Endothelial cell of umbilical vein (primary cell): ENCODE measurements at regions not wholly inside any gene's neighbourhood (a gene's known extent, or its start where the extent isn't known, plus 50 kb on each side); places are given as distances from the start of the nearest gene placed in this dataset.
"Not testable (repeated sequence)": the region's sequence is repeated elsewhere in the genome, so short reads cannot be mapped to it uniquely, and the experiment has no call there.

Experiments used
- BruUV-seq: library from RNA; stranded (reverse); fragments of 400-500 nt; replicated peaks from 2 replicates; lab custom pipeline; 2021; lab: Mats Ljungman, UMichigan
- CTCF ChIA-PET: fragments of 300-600, 350-600 bp; sonication (Branson Sonifier 250); formaldehyde crosslinking; loops from one replicate; lab custom pipeline; 2021; ENCODE audit warnings: antibody characterized with exemption, inconsistent platforms; lab: Charles Lee
- POLR2A ChIA-PET: fragments of 300-600, 350-600 bp; sonication (Branson Sonifier 250); formaldehyde crosslinking; loops from one replicate; lab custom pipeline; 2021; ENCODE audit warnings: antibody characterized with exemption, inconsistent platforms; lab: Charles Lee
- DNase-seq: peaks from one replicate; pipeline ENCODE4 v3.0.0-alpha.2; 2011; ENCODE audit warnings: low read depth, low spot score
- FAIRE-seq: peaks from 2 replicates; lab custom pipeline; 2011; peaks lifted over from hg19 to GRCh38; lab: Jason Lieb, UNC
- H2AFZ ChIP-seq: 2 replicates; pipeline ENCODE4 v1.6.0; 2012; ENCODE audit warnings: low read depth, low read length, control low read depth, inconsistent platforms
- H3K27ac ChIP-seq: 2 replicates; pipeline ENCODE4 v1.5.1; 2011; ENCODE audit warnings: low read depth, mild to moderate bottlenecking, control low read depth, low read length, moderate library complexity; ENCODE audit not compliant: insufficient read depth
- H3K27me3 ChIP-seq, 2 experiments: 2 replicates each; pipeline versions ENCODE4 v1.6.0 to v1.6.1; 2011; ENCODE audit warnings: low read length in 2 of 2, mixed read lengths in 1 of 2; ENCODE audit not compliant: control insufficient read depth in 2 of 2, insufficient read depth in 2 of 2
- H3K36me3 ChIP-seq, 2 experiments: 2 replicates in 1 of 2; 3 replicates in 1 of 2; pipeline ENCODE4 v1.5.1; 2011; ENCODE audit warnings: low read length in 2 of 2, mild to moderate bottlenecking in 1 of 2, moderate library complexity in 1 of 2; ENCODE audit not compliant: control insufficient read depth in 2 of 2, insufficient read depth in 2 of 2; ENCODE audit errors: extremely low read depth in 1 of 2
- H3K4me1 ChIP-seq: 3 replicates; pipeline ENCODE4 v1.5.1; 2011; ENCODE audit warnings: mild to moderate bottlenecking, low read length; ENCODE audit not compliant: control insufficient read depth, insufficient read depth; ENCODE audit errors: extremely low read depth
- H3K4me2 ChIP-seq: 2 replicates; pipeline ENCODE4 v1.6.1; 2011; ENCODE audit warnings: low read length, control low read depth, mixed read lengths; ENCODE audit not compliant: insufficient read depth
- H3K4me3 ChIP-seq, 3 experiments: fragments of 200-600 bp in 1 of 3; sonication (generic), shearing (Covaris generic) in 1 of 3; replicated peaks in 1 of 3; 2 replicates each; pipeline ENCODE4 v1.5.1; 2011 to 2016; ENCODE audit warnings: control low read depth in 3 of 3, low read length in 3 of 3, mild to moderate bottlenecking in 2 of 3, inconsistent platforms in 1 of 3, low read depth in 1 of 3, moderate library complexity in 1 of 3; ENCODE audit not compliant: insufficient read depth in 1 of 3
- H3K79me2 ChIP-seq: 2 replicates; pipeline ENCODE4 v1.6.0; 2012; ENCODE audit warnings: low read length, inconsistent platforms; ENCODE audit not compliant: control insufficient read depth, insufficient read depth
- H3K9ac ChIP-seq: replicated peaks from 2 replicates; pipeline ENCODE3; 2011; ENCODE audit warnings: low read length, control low read depth; ENCODE audit not compliant: insufficient read depth; ENCODE audit errors: extremely low read depth
- H3K9me1 ChIP-seq: replicated peaks from 3 replicates; pipeline ENCODE4 v1.6.0; 2011; ENCODE audit warnings: mild to moderate bottlenecking, low read length; ENCODE audit not compliant: control insufficient read depth, insufficient read depth; ENCODE audit errors: extremely low read depth
- H3K9me3 ChIP-seq: replicated peaks from 2 replicates; pipeline ENCODE4 v1.5.1; 2012; ENCODE audit warnings: low read length, inconsistent platforms; ENCODE audit not compliant: control insufficient read depth, insufficient read depth
- H4K20me1 ChIP-seq: replicated peaks from 2 replicates; pipeline ENCODE3; 2011; ENCODE audit warnings: mild to moderate bottlenecking, low read length; ENCODE audit not compliant: control insufficient read depth, insufficient read depth; ENCODE audit errors: extremely low read depth
- FOS ChIP-seq: IDR thresholded peaks from 2 replicates; pipeline ENCODE4 v1.6.1; 2011; ENCODE audit warnings: mild to moderate bottlenecking, low read length, moderate library complexity, borderline replicate concordance; ENCODE audit not compliant: insufficient read depth
- GATA2 ChIP-seq: IDR thresholded peaks from 2 replicates; pipeline ENCODE4 v1.7.0; 2011; ENCODE audit warnings: low read depth, mild to moderate bottlenecking, moderate library complexity, mixed read lengths, low read length; ENCODE audit not compliant: insufficient read length, insufficient read depth
- JUN ChIP-seq: IDR thresholded peaks from 2 replicates; pipeline ENCODE4 v1.6.1; 2011; ENCODE audit warnings: borderline replicate concordance, low read depth; ENCODE audit not compliant: insufficient read length, insufficient read depth
- MYC ChIP-seq: IDR thresholded peaks from one replicate; pipeline ENCODE4 v1.6.1; 2011; ENCODE audit warnings: mild to moderate bottlenecking, low read depth, low read length
- POLR2A ChIP-seq: IDR thresholded peaks from 2 replicates; pipeline ENCODE4 v1.6.1; 2012; ENCODE audit warnings: low read depth, mild to moderate bottlenecking, control low read depth, low read length
- POLR2AphosphoS5 ChIP-seq: IDR thresholded peaks from 2 replicates; pipeline ENCODE4 v1.6.1; 2012; ENCODE audit warnings: low read depth, mild to moderate bottlenecking, control low read depth, low read length, moderate library complexity; ENCODE audit not compliant: insufficient read depth
- dilution Hi-C: fragments of 300-500 bp; cut with MboI; formaldehyde crosslinking; loops from one replicate; pipeline ENCODE4 v1.15.0; 2019; ENCODE audit warnings: low sequenced_read_pairs; ENCODE audit not compliant: extremely low pct_ligation_motif_present
- intact Hi-C: fragments of 100-400 bp; cut with micrococcal nuclease; formaldehyde crosslinking; loops from one replicate; pipeline ENCODE4 v1.10.0; 2022
- TF ChIP-seq, protein P1 (sequence below), 2 donors: IDR thresholded peaks; 1 replicate in 1 of 2; 2 replicates in 1 of 2; pipeline ENCODE4 v1.5.1; 2011; ENCODE audit warnings: low read length in 2 of 2, mild to moderate bottlenecking in 2 of 2, moderate library complexity in 2 of 2, control low read depth in 1 of 2, inconsistent platforms in 1 of 2, low read depth in 1 of 2; ENCODE audit not compliant: insufficient read depth in 1 of 2; ENCODE audit errors: extremely low read depth in 1 of 2

DNA sequence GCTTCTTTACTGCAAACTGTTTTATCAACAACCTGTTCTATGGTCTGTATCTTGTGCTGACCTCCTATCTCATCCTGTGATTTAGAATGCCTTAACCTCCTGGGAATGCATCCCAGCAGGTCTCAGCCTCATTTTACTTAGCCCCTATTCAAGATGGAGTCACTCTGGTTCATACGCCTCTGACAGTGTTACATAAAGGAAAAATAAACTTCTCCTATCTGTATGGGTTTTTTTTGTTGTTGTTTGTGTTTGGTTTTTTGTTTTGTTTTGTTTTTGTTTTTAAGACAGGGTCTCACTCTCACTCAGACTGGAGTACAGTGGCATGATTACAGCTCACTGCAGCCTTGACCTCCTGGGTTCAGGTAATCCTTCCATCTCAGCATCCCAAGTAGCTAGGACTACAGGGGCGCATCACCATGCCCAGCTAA, 62.1 kb downstream of the RESF1 start:
- DNase-seq (no peak), FAIRE-seq (no peak)
- peaks cover 0 to 2% of the 10 kb centered on the region in 2 experiments for H3K27me3 ChIP-seq
- CTCF ChIA-PET, result no interaction called here
- no peak overlapping the region for H3K4me3 ChIP-seq
- POLR2A ChIA-PET, result interaction anchor here (0.5 kb wide), 1 partner anchor 471 kb away, joined by 3 read pairs; no protein-coding TSS in a partner anchor
- H3K4me1 ChIP-seq, result no peaks in the 10 kb centered on the region
- H3K9ac ChIP-seq, result no peak overlapping the region
- H3K36me3 ChIP-seq, result no peaks in the 10 kb centered on the region
- H3K4me2 ChIP-seq, result no peak overlapping the region
- BruUV-seq, result no TSS peak
- H3K79me2 ChIP-seq, result no peaks in the 10 kb centered on the region
- TF ChIP-seq JUN, result no peak
- no peak for TF ChIP-seq FOS
- no peak for TF ChIP-seq POLR2A
- TF ChIP-seq, protein P1, sequence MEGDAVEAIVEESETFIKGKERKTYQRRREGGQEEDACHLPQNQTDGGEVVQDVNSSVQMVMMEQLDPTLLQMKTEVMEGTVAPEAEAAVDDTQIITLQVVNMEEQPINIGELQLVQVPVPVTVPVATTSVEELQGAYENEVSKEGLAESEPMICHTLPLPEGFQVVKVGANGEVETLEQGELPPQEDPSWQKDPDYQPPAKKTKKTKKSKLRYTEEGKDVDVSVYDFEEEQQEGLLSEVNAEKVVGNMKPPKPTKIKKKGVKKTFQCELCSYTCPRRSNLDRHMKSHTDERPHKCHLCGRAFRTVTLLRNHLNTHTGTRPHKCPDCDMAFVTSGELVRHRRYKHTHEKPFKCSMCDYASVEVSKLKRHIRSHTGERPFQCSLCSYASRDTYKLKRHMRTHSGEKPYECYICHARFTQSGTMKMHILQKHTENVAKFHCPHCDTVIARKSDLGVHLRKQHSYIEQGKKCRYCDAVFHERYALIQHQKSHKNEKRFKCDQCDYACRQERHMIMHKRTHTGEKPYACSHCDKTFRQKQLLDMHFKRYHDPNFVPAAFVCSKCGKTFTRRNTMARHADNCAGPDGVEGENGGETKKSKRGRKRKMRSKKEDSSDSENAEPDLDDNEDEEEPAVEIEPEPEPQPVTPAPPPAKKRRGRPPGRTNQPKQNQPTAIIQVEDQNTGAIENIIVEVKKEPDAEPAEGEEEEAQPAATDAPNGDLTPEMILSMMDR (IDR thresholded peaks at IDR 0.05; ENCODE audit: extremely low read depth in 1 of 2, insufficient read depth in 1 of 2, low read depth in 1 of 2, low read length in 2 of 2), result no peak
- no peak for TF ChIP-seq POLR2AphosphoS5
- no peak for TF ChIP-seq GATA2
- no peak for TF ChIP-seq MYC
- dilution Hi-C loops (no loop called here), intact Hi-C loops (no loop called here)
- no peaks in the 10 kb centered on the region for H3K9me3 ChIP-seq
- no peaks in the 10 kb centered on the region for H4K20me1 ChIP-seq
- no peak overlapping the region for H2AFZ ChIP-seq
- no peak overlapping the region for H3K27ac ChIP-seq
- H3K9me1 ChIP-seq, result no peaks in the 10 kb centered on the region

DNA sequence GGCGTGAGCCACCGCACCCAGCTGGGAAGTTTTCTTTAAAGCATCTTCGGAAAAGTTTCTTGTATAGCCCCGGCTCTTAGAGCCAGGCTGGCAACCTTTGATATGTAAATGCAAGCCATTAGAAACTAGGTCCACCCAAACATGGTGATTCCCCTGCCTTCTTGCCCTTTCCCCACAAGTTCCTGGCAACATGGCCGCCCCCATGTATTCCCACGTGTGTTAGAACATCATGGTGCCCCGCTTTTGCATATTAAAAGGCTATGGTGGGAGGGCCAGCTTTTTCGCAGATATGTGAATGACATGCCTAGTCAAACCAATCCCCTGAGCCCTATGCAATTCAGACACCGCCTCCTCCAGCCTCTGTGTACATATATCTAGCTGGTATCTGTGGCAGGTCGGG, 63.2 kb downstream of the RESF1 start:
- H3K9me1 ChIP-seq, H3K36me3 ChIP-seq, H3K4me1 ChIP-seq, H2AFZ ChIP-seq, FAIRE-seq, dilution Hi-C loops, CTCF ChIA-PET, H3K27me3 ChIP-seq, H3K4me3 ChIP-seq, H3K9ac ChIP-seq, H3K27ac ChIP-seq, H3K4me2 ChIP-seq, BruUV-seq, POLR2A ChIA-PET, H3K79me2 ChIP-seq, DNase-seq, H4K20me1 ChIP-seq, intact Hi-C loops, H3K9me3 ChIP-seq: not testable (repeated sequence)

DNA sequence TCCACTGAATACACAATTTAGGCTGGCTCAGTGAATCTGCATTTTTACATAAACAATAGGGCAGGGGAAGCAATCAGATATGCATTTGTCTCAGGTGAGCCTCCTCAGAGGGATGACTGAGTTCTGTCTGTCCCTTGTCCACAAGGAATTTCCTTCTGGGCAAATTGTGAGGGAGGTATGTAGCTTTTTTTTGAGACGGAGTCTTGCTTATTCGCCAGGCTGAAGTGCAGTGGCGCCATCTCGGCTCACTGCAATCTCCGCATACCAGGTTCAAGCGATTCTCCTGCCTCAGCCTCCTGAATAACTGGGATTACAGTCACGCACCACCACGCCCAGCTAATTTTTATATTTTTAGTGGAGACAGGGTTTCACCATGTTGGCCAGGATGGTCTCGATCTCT, 64.6 kb downstream of the RESF1 start:
- H4K20me1 ChIP-seq, H3K4me2 ChIP-seq, BruUV-seq, H3K36me3 ChIP-seq, POLR2A ChIA-PET, H3K9ac ChIP-seq, H3K9me3 ChIP-seq, H3K79me2 ChIP-seq, intact Hi-C loops, H2AFZ ChIP-seq, FAIRE-seq, H3K9me1 ChIP-seq, DNase-seq, H3K4me3 ChIP-seq, H3K4me1 ChIP-seq, H3K27me3 ChIP-seq, dilution Hi-C loops, H3K27ac ChIP-seq: not testable (repeated sequence)
- CTCF ChIA-PET, result interaction anchor here (1.3 kb wide), 1 partner anchor 9 kb away, joined by 6 read pairs; no protein-coding TSS in a partner anchor
